ENCODE measurements at regions not wholly inside any gene's neighbourhood (a gene's known extent, or its start where the extent isn't known, plus 50 kb on each side); places are given as distances from the start of the nearest gene placed in this dataset.

- no peak for TF ChIP-seq POLR2A (IDR thresholded peaks at IDR 0.05)
- TF ChIP-seq, protein P1, sequence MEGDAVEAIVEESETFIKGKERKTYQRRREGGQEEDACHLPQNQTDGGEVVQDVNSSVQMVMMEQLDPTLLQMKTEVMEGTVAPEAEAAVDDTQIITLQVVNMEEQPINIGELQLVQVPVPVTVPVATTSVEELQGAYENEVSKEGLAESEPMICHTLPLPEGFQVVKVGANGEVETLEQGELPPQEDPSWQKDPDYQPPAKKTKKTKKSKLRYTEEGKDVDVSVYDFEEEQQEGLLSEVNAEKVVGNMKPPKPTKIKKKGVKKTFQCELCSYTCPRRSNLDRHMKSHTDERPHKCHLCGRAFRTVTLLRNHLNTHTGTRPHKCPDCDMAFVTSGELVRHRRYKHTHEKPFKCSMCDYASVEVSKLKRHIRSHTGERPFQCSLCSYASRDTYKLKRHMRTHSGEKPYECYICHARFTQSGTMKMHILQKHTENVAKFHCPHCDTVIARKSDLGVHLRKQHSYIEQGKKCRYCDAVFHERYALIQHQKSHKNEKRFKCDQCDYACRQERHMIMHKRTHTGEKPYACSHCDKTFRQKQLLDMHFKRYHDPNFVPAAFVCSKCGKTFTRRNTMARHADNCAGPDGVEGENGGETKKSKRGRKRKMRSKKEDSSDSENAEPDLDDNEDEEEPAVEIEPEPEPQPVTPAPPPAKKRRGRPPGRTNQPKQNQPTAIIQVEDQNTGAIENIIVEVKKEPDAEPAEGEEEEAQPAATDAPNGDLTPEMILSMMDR (IDR thresholded peaks at IDR 0.05) = no peak
Observed at GRCh38 chr2:117603060-117603459, 211.4 kb upstream of the DDX18 start.

Measured in Peyer's patch (tissue), 4 donors.